Astrocyte (in vitro differentiated cells and primary cell): ENCODE measurements at regions not wholly inside any gene's neighbourhood (a gene's known extent, or its start where the extent isn't known, plus 50 kb on each side); places are given as distances from the start of the nearest gene placed in this dataset.

ENCODE experiments used
- DNase-seq: peaks from one replicate; pipeline ENCODE4 v3.0.0-alpha.2; 2010; ENCODE audit warnings: low read depth
- FAIRE-seq: peaks from 2 replicates; lab custom pipeline; 2011; peaks lifted over from hg19 to GRCh38; lab: Jason Lieb, UNC
- H2AFZ ChIP-seq: 2 replicates; pipeline ENCODE4 v1.6.0; 2012; ENCODE audit warnings: low read depth, low read length, inconsistent platforms
- H3K27ac ChIP-seq: 2 replicates; pipeline ENCODE4 v1.5.1; 2011; ENCODE audit warnings: low read depth, low read length, inconsistent platforms
- H3K27me3 ChIP-seq: 2 replicates; pipeline ENCODE4 v1.6.0; 2011; ENCODE audit warnings: low read length, inconsistent platforms; ENCODE audit not compliant: insufficient read depth
- H3K36me3 ChIP-seq: 2 replicates; pipeline ENCODE4 v1.5.1; 2011; ENCODE audit warnings: low read length, inconsistent platforms; ENCODE audit not compliant: insufficient read depth
- H3K4me1 ChIP-seq: 2 replicates; pipeline ENCODE4 v1.5.1; 2011; ENCODE audit warnings: low read length, inconsistent platforms; ENCODE audit not compliant: insufficient read depth
- H3K4me2 ChIP-seq: 2 replicates; pipeline ENCODE4 v1.6.0; 2012; ENCODE audit warnings: low read length, inconsistent platforms
- H3K4me3 ChIP-seq: 2 replicates; pipeline ENCODE4 v1.5.1; 2011; ENCODE audit warnings: low read depth, mild to moderate bottlenecking, low read length, inconsistent platforms; ENCODE audit not compliant: insufficient read depth
- H3K79me2 ChIP-seq: 2 replicates; pipeline ENCODE4 v1.6.0; 2012; ENCODE audit warnings: mild to moderate bottlenecking, low read length, inconsistent platforms; ENCODE audit not compliant: insufficient read depth
- H3K9ac ChIP-seq: 2 replicates; pipeline ENCODE4 v1.6.0; 2012; ENCODE audit warnings: mild to moderate bottlenecking, low read length, inconsistent platforms
- H3K9me3 ChIP-seq: 2 replicates; pipeline ENCODE4 v1.5.1; 2012; ENCODE audit warnings: low read depth, mild to moderate bottlenecking, low read length, inconsistent platforms; ENCODE audit not compliant: insufficient read depth
- H4K20me1 ChIP-seq: 2 replicates; pipeline ENCODE4 v1.6.0; 2012; ENCODE audit warnings: low read length, inconsistent platforms; ENCODE audit not compliant: insufficient read depth
- H3K27ac Mint-ChIP-seq: one replicate; pipeline ENCODE4 v1.8.0; 2021; ENCODE audit warnings: mild to moderate bottlenecking, mixed read lengths; ENCODE audit not compliant: unreplicated experiment
- H3K27me3 Mint-ChIP-seq: one replicate; pipeline ENCODE4 v1.8.0; 2021; ENCODE audit warnings: low read depth, mixed read lengths; ENCODE audit not compliant: unreplicated experiment
- H3K36me3 Mint-ChIP-seq: one replicate; pipeline ENCODE4 v1.8.0; 2021; ENCODE audit warnings: low read depth, mixed read lengths; ENCODE audit not compliant: unreplicated experiment
- H3K4me1 Mint-ChIP-seq: one replicate; pipeline ENCODE4 v1.8.0; 2021; ENCODE audit warnings: low read depth, mixed read lengths; ENCODE audit not compliant: unreplicated experiment
- H3K4me3 Mint-ChIP-seq: one replicate; pipeline ENCODE4 v1.8.0; 2021; ENCODE audit warnings: mild to moderate bottlenecking, moderate library complexity, mixed read lengths; ENCODE audit not compliant: unreplicated experiment
- H3K9me3 Mint-ChIP-seq: one replicate; pipeline ENCODE4 v1.8.0; 2021; ENCODE audit warnings: mild to moderate bottlenecking, mixed read lengths; ENCODE audit not compliant: unreplicated experiment
- EZH2 ChIP-seq: IDR thresholded peaks from 2 replicates; pipeline ENCODE4 v1.6.1; 2012; ENCODE audit warnings: mild to moderate bottlenecking, low read length, inconsistent platforms; ENCODE audit not compliant: insufficient read depth
- TF ChIP-seq, protein P1 (sequence below): IDR thresholded peaks from 2 replicates; pipeline ENCODE4 v1.5.1; 2011; ENCODE audit warnings: low read depth, mild to moderate bottlenecking, inconsistent platforms, low read length, moderate library complexity; ENCODE audit not compliant: insufficient read depth

DNA sequence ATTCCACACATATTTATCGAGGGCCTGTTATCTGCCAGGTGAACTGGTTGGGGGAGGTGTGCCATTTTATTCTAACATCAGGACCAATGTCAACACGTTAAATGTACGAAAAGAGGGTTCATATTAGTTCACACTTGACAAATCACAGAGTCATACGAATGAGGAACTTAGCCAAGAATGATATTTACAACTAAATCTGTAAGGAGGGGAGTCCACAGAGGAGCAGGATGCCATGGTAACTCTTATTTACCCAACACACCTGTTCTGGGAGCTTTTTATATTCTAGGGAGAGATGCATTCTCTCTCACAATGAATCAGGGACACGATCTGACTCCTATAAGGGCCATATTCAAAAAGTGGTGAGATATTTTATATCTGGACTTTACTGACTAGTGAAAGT lies 144.1 kb downstream of the CDC42EP3 start:
- TF ChIP-seq, protein P1, sequence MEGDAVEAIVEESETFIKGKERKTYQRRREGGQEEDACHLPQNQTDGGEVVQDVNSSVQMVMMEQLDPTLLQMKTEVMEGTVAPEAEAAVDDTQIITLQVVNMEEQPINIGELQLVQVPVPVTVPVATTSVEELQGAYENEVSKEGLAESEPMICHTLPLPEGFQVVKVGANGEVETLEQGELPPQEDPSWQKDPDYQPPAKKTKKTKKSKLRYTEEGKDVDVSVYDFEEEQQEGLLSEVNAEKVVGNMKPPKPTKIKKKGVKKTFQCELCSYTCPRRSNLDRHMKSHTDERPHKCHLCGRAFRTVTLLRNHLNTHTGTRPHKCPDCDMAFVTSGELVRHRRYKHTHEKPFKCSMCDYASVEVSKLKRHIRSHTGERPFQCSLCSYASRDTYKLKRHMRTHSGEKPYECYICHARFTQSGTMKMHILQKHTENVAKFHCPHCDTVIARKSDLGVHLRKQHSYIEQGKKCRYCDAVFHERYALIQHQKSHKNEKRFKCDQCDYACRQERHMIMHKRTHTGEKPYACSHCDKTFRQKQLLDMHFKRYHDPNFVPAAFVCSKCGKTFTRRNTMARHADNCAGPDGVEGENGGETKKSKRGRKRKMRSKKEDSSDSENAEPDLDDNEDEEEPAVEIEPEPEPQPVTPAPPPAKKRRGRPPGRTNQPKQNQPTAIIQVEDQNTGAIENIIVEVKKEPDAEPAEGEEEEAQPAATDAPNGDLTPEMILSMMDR, result no peak
- TF ChIP-seq EZH2, result no peak
- no peak overlapping the region for H3K4me3 Mint-ChIP-seq
- no peaks in the 10 kb centered on the region for H3K27me3 Mint-ChIP-seq
- no peaks in the 10 kb centered on the region for H3K79me2 ChIP-seq
- H3K9me3 ChIP-seq, result no peaks in the 10 kb centered on the region
- H3K27me3 ChIP-seq, result no peaks in the 10 kb centered on the region
- no peaks in the 10 kb centered on the region for H3K9me3 Mint-ChIP-seq
- no peak overlapping the region for H3K4me2 ChIP-seq
- no peak overlapping the region for H2AFZ ChIP-seq
- no peak overlapping the region for H3K27ac Mint-ChIP-seq
- no peaks in the 10 kb centered on the region for H3K4me1 ChIP-seq
- H3K36me3 Mint-ChIP-seq, result no peaks in the 10 kb centered on the region
- FAIRE-seq (no peak), DNase-seq (no peak)
- H3K36me3 ChIP-seq, result no peaks in the 10 kb centered on the region
- H3K4me3 ChIP-seq, result no peak overlapping the region
- no peak overlapping the region for H3K27ac ChIP-seq
- H4K20me1 ChIP-seq, result no peaks in the 10 kb centered on the region
- peaks cover 2% of the 10 kb centered on the region for H3K4me1 Mint-ChIP-seq
- H3K9ac ChIP-seq, result no peak overlapping the region

DNA sequence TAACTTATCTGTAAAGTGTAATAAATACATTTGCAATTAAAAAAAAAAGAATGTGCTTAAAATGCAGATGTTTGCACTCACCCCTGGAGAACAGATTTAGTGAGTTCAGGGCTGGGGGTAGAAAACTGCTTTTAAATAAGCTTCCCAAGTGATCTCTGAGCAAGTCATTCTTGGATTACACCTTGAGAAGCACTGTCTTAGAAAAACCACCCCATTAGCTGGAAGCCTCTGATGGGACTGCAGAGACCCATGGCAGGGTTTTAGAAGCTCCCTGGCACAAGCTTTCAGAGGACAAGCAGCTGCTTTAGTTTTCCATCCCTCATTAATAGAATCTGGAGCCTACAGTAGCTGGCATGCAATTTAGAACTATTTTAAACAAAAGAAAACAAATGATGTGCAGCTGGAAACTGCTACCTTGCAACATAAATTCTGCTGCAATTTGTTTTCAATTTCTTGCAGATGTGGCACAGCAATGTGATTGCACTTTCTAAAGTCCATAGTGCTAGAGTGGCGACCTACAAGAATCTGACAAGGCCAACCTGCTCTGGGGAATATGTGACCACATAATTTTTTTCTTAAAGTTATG lies 141.5 kb downstream of the CDC42EP3 start:
- peaks cover 7% of the 10 kb centered on the region for H3K4me1 Mint-ChIP-seq
- no peaks in the 10 kb centered on the region for H3K36me3 Mint-ChIP-seq
- Histone ChIP-seq H2AFZ (no peak overlapping the region), H3K4me3 (no peak overlapping the region), H4K20me1 (no peaks in the 10 kb centered on the region), H3K36me3 (no peaks in the 10 kb centered on the region), H3K79me2 (no peaks in the 10 kb centered on the region), H3K4me1 (no peaks in the 10 kb centered on the region), H3K9ac (no peak overlapping the region), H3K27ac (no peak overlapping the region), H3K9me3 (no peaks in the 10 kb centered on the region), H3K4me2 (no peak overlapping the region), H3K27me3 (no peaks in the 10 kb centered on the region)
- H3K9me3 Mint-ChIP-seq, result no peaks in the 10 kb centered on the region
- H3K27ac Mint-ChIP-seq, result no peak overlapping the region
- no peaks in the 10 kb centered on the region for H3K27me3 Mint-ChIP-seq
- FAIRE-seq, result no peak
- no peak for DNase-seq
- TF ChIP-seq EZH2, result no peak
- TF ChIP-seq, protein P1, result no peak
- H3K4me3 Mint-ChIP-seq, result no peak overlapping the region

DNA sequence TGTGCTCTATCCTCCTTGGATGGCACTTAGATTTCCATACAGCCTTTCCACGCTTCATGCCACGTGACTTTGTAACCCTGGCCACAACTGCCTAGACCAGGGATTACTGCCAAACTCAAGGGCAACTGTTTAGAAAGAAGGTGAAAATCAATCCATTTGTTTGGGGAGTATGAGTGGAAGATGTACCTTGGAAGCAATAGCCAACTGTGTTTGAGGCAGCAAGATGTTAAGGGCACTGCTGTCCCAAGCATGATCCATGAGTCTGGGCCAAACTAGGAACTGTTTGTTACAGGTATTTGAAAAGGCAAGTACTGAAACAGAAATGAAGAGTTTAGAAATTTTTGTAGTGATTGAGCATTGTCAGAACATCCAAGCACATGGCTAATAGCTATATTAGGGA lies 138.9 kb downstream of the CDC42EP3 start:
- H3K9me3 Mint-ChIP-seq, result no peaks in the 10 kb centered on the region
- H3K27ac Mint-ChIP-seq, result no peak overlapping the region
- Histone ChIP-seq H3K79me2 (no peaks in the 10 kb centered on the region), H3K9me3 (no peaks in the 10 kb centered on the region), H3K4me1 (no peaks in the 10 kb centered on the region), H3K4me2 (no peak overlapping the region), H3K4me3 (no peak overlapping the region), H2AFZ (no peak overlapping the region), H3K36me3 (no peaks in the 10 kb centered on the region), H3K27me3 (no peaks in the 10 kb centered on the region), H3K9ac (no peak overlapping the region), H4K20me1 (no peaks in the 10 kb centered on the region), H3K27ac (no peak overlapping the region)
- H3K36me3 Mint-ChIP-seq, result no peaks in the 10 kb centered on the region
- TF ChIP-seq EZH2, result no peak
- TF ChIP-seq, protein P1, result no peak
- no peak overlapping the region for H3K4me3 Mint-ChIP-seq
- DNase-seq (no peak), FAIRE-seq (no peak)
- no peaks in the 10 kb centered on the region for H3K27me3 Mint-ChIP-seq
- H3K4me1 Mint-ChIP-seq, result peaks cover 7% of the 10 kb centered on the region
